ENCODE measurements at regions not wholly inside any gene's neighbourhood (a gene's known extent, or its start where the extent isn't known, plus 50 kb on each side); places are given as distances from the start of the nearest gene placed in this dataset.

DNA sequence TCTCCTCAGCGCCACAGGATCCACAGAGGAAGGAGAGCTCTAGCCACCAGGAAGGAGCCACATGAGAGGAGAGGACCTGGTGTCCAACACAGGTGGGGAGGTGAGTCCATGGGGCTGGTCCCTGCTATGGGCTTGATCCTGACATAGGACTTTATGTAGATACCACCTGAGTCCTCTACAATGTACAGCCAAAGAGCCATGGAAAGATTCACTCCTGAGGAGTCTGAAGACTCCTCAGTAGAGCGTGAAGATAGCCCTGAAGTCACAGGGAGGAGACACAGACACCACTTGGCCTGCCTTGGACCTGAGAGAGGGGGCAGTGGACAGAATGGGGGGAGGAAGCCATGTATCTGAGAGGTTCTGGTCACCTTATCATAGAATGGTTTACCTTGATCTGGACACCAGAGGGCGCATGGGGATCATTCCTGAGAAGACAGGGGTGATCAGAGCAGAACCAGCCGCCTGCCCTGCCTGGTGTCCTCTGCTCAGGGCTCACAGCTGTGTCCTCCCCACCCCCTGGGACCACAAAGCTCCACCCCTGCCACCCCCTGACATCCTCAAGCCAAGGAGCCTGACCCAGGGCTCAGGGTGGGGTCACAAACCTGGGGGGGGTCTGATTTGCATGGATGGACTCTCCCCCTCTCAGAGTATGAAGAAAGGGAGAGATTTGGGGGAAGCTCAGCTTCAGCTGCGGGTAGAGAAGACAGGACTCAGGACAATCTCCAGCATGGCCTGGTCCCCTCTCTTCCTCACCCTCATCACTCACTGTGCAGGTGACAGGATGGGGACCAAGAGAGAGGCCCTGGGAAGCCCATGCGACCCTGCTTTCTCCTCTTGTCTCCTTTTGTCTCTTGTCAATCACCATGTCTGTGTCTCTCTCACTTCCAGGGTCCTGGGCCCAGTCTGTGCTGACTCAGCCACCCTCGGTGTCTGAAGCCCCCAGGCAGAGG, 77.0 kb downstream of the ZNF280B start (continued):
- TF ChIP-seq CEBPB (tag; IDR thresholded peaks at IDR 0.05): no peak
- TF ChIP-seq, protein P1, sequence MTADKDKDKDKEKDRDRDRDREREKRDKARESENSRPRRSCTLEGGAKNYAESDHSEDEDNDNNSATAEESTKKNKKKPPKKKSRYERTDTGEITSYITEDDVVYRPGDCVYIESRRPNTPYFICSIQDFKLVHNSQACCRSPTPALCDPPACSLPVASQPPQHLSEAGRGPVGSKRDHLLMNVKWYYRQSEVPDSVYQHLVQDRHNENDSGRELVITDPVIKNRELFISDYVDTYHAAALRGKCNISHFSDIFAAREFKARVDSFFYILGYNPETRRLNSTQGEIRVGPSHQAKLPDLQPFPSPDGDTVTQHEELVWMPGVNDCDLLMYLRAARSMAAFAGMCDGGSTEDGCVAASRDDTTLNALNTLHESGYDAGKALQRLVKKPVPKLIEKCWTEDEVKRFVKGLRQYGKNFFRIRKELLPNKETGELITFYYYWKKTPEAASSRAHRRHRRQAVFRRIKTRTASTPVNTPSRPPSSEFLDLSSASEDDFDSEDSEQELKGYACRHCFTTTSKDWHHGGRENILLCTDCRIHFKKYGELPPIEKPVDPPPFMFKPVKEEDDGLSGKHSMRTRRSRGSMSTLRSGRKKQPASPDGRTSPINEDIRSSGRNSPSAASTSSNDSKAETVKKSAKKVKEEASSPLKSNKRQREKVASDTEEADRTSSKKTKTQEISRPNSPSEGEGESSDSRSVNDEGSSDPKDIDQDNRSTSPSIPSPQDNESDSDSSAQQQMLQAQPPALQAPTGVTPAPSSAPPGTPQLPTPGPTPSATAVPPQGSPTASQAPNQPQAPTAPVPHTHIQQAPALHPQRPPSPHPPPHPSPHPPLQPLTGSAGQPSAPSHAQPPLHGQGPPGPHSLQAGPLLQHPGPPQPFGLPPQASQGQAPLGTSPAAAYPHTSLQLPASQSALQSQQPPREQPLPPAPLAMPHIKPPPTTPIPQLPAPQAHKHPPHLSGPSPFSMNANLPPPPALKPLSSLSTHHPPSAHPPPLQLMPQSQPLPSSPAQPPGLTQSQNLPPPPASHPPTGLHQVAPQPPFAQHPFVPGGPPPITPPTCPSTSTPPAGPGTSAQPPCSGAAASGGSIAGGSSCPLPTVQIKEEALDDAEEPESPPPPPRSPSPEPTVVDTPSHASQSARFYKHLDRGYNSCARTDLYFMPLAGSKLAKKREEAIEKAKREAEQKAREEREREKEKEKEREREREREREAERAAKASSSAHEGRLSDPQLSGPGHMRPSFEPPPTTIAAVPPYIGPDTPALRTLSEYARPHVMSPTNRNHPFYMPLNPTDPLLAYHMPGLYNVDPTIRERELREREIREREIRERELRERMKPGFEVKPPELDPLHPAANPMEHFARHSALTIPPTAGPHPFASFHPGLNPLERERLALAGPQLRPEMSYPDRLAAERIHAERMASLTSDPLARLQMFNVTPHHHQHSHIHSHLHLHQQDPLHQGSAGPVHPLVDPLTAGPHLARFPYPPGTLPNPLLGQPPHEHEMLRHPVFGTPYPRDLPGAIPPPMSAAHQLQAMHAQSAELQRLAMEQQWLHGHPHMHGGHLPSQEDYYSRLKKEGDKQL (CRISPR knock-in tag; IDR thresholded peaks at IDR 0.05; ENCODE audit: borderline replicate concordance): no peak; the same call in 1 of the 2 replicates
- TF ChIP-seq ESRRB (CRISPR knock-in tag; IDR thresholded peaks at IDR 0.05; ENCODE audit: borderline replicate concordance): peak; percentile 43
- TF ChIP-seq MAX (CRISPR knock-in tag; IDR thresholded peaks at IDR 0.05): peak; percentile 25
- no peak for TF ChIP-seq ATF1 (CRISPR knock-in tag; IDR thresholded peaks at IDR 0.05)
- 0 out of 2 replicates have a peak, but pooled peaks have one; percentile 26 for TF ChIP-seq ATF1 (tag; IDR thresholded peaks at IDR 0.05)
- TF ChIP-seq DDX20 (tag; IDR thresholded peaks at IDR 0.05; ENCODE audit: low read depth): no peak
- no peak for TF ChIP-seq JUN (IDR thresholded peaks at IDR 0.05; ENCODE audit: borderline replicate concordance, low read depth, low read length)
- TF ChIP-seq JUN (CRISPR knock-in tag; IDR thresholded peaks at IDR 0.05; ENCODE audit: borderline replicate concordance): 0 out of 2 replicates have a peak, but pooled peaks have one; percentile 13
- 0 out of 2 replicates have a peak, but pooled peaks have one; percentile 37 for TF ChIP-seq GABPB1 (CRISPR knock-in tag; IDR thresholded peaks at IDR 0.05)
- peak; percentile 84; the same call in 1 of the 2 replicates for TF ChIP-seq ZNF57 (CRISPR knock-in tag; IDR thresholded peaks at IDR 0.05)
- TF ChIP-seq PHTF2 (CRISPR knock-in tag; IDR thresholded peaks at IDR 0.05): no peak
- TF ChIP-seq ZNF197 (CRISPR knock-in tag; IDR thresholded peaks at IDR 0.05; ENCODE audit: low read depth): no peak
- TF ChIP-seq HEY1 (CRISPR knock-in tag; IDR thresholded peaks at IDR 0.05; ENCODE audit: borderline replicate concordance): 0 out of 2 replicates have a peak, but pooled peaks have one; percentile 16
- peak; percentile 90; the same call in 1 of the 2 replicates for TF ChIP-seq ARID3B (CRISPR knock-in tag; IDR thresholded peaks at IDR 0.05; ENCODE audit: borderline replicate concordance)
- no peak for TF ChIP-seq KAT8 (IDR thresholded peaks at IDR 0.05; ENCODE audit: low read depth)
- no peak; the same call in 1 of the 2 replicates for TF ChIP-seq ZNF347 (CRISPR knock-in tag; IDR thresholded peaks at IDR 0.05; ENCODE audit: low read depth)
